ENCODE measurements at regions not wholly inside any gene's neighbourhood (a gene's known extent, or its start where the extent isn't known, plus 50 kb on each side); places are given as distances from the start of the nearest gene placed in this dataset.

- TF ChIP-seq IRF3 (IDR thresholded peaks at IDR 0.05; ENCODE audit: low read depth, low read length) (no peak), TAF1 (IDR thresholded peaks at IDR 0.05; ENCODE audit: borderline replicate concordance, low read depth, low read length) (no peak), FOXM1 (IDR thresholded peaks at IDR 0.05; ENCODE audit: low read depth) (no peak)
Measured at GRCh38 chr6:27188061-27188884, 59.2 kb upstream of the PRSS16 start (continued).

- H3K27me3 ChIP-seq (ENCODE audit: insufficient read depth) = no peaks in the 10 kb centered on the region
- no peaks in the 10 kb centered on the region for H3K9me3 ChIP-seq
- DNase-seq = peak; percentile 60
- TF ChIP-seq SMC3 (IDR thresholded peaks at IDR 0.05; ENCODE audit: low read depth, low read length) = peak; percentile 58
- TF ChIP-seq MXI1 (IDR thresholded peaks at IDR 0.05; ENCODE audit: low read depth, low read length) = 0 out of 2 replicates have a peak, but pooled peaks have one; percentile 19
- TF ChIP-seq CTCF (IDR thresholded peaks at IDR 0.05) = peak; percentile 79
- no peak for TF ChIP-seq USF2 (IDR thresholded peaks at IDR 0.05; ENCODE audit: borderline replicate concordance, low read depth, low read length)
- peak; percentile 69 for TF ChIP-seq CHD2 (IDR thresholded peaks at IDR 0.05; ENCODE audit: low read length, partially characterized antibody)
- peak; percentile 82 for TF ChIP-seq RAD21 (IDR thresholded peaks at IDR 0.05; ENCODE audit: low read length)
- no peak for TF ChIP-seq FOXM1 (IDR thresholded peaks at IDR 0.05; ENCODE audit: low read depth)
- H3K9ac ChIP-seq = peak overlapping the region; percentile 62; the same call in 1 of the 2 replicates
- peak overlapping the region; percentile 79 for H3K4me2 ChIP-seq
- H3K36me3 ChIP-seq (replicated peaks in 1 of 2; ENCODE audit: control insufficient read depth in 1 of 2, insufficient read depth in 2 of 2, low read length in 1 of 2) = no peaks in the 10 kb centered on the region
- H3K4me3 ChIP-seq (ENCODE audit: low read depth in 2 of 2, low read length in 1 of 2) = peak overlapping the region; percentile 70 to 80
- no peaks in the 10 kb centered on the region for H3K9me2 ChIP-seq
- peak overlapping the region in 1 of 2 experiments; percentile 76; a peak in 3 of 4 replicates for H3K27ac ChIP-seq (ENCODE audit: low read depth in 2 of 2, low read length in 1 of 2)
- peaks cover 14% of the 10 kb centered on the region for H3F3A ChIP-seq (replicated peaks; ENCODE audit: insufficient read depth)
- H3K79me2 ChIP-seq (ENCODE audit: insufficient read depth) = no peaks in the 10 kb centered on the region
- ChIA-PET CTCF (interaction anchor here (1.0 to 2.1 kb wide), 4 partner anchors 11 to 1649 kb away, joined by 3 to 13 read pairs (median 4); no protein-coding TSS in a partner anchor), POLR2A (no interaction called here)
- peaks cover 0 to 6% of the 10 kb centered on the region in 2 experiments; a peak in 1 of 4 replicates for H3K4me1 ChIP-seq (ENCODE audit: control insufficient read depth in 1 of 2, insufficient read depth in 2 of 2, low read depth in 1 of 2, low read length in 1 of 2)
- WGBS (ENCODE audit: low lambda C conversion rate) = 16% methylated on average over 10 of the region's 10 CpGs
- H2AFZ ChIP-seq (ENCODE audit: low read depth) = peak overlapping the region; percentile 83
- H4K20me1 ChIP-seq (ENCODE audit: insufficient read depth) = no peaks in the 10 kb centered on the region
Measured at GRCh38 chr6:27188885-27189418, 58.5 kb upstream of the PRSS16 start.
